GM12878 (cell line): ENCODE measurements at regions not wholly inside any gene's neighbourhood (a gene's known extent, or its start where the extent isn't known, plus 50 kb on each side); places are given as distances from the start of the nearest gene placed in this dataset.

ENCODE experiments used
- BHLHE40 ChIP-seq, 2 experiments: fragments of 450-650 bp in 1 of 2; IDR thresholded peaks; 2 replicates each; pipeline ENCODE4 v1.6.1; 2011 to 2017; ENCODE audit warnings: low read depth in 2 of 2, borderline replicate concordance in 1 of 2, improper control_type of control experiment in 1 of 2, low read length in 1 of 2, mild to moderate bottlenecking in 1 of 2
- CTCF ChIP-seq, 3 experiments: IDR thresholded peaks in 2 of 3; conservative IDR thresholded peaks in 1 of 3; 2 replicates each; pipeline ENCODE4 v1.5.1; 2011; ENCODE audit warnings: low read depth in 3 of 3, low read length in 3 of 3, mild to moderate bottlenecking in 3 of 3, control low read depth in 2 of 3, moderate library complexity in 2 of 3, inconsistent platforms in 1 of 3, mixed read lengths in 1 of 3; ENCODE audit not compliant: control insufficient read depth in 2 of 3, insufficient read depth in 1 of 3; ENCODE audit errors: extremely low read depth in 1 of 3
- GABPA ChIP-seq: IDR thresholded peaks from 2 replicates; pipeline ENCODE4 v1.6.1; 2014; ENCODE audit warnings: antibody characterized with exemption, low read depth, mild to moderate bottlenecking, inconsistent platforms
- HCFC1 ChIP-seq: fragments of 150-350 bp; IDR thresholded peaks from 2 replicates; pipeline ENCODE4 v1.6.1; 2014; ENCODE audit warnings: low read length
- NR2C2 ChIP-seq: IDR thresholded peaks from 2 replicates; pipeline ENCODE4 v1.6.1; 2011; ENCODE audit warnings: borderline replicate concordance, low read depth; ENCODE audit not compliant: control insufficient read depth, insufficient read length
- NRF1 ChIP-seq: conservative IDR thresholded peaks from 2 replicates; pipeline ENCODE4 v1.6.1; 2011; ENCODE audit warnings: mild to moderate bottlenecking, low read depth, low read length, improper control_type of control experiment
- RFX5 ChIP-seq: IDR thresholded peaks from 2 replicates; pipeline ENCODE4 v1.6.1; 2011; ENCODE audit warnings: low read depth, low read length, improper control_type of control experiment
- SIN3A ChIP-seq: IDR thresholded peaks from 2 replicates; pipeline ENCODE4 v1.6.1; 2012; ENCODE audit warnings: low read depth, low read length, improper control_type of control experiment
- USF2 ChIP-seq: IDR thresholded peaks from 2 replicates; pipeline ENCODE4 v1.6.1; 2011; ENCODE audit warnings: low read depth, low read length, improper control_type of control experiment, borderline replicate concordance

- TF ChIP-seq NR2C2 (no peak), NRF1 (no peak), BHLHE40 (IDR thresholded peaks at IDR 0.05; ENCODE audit: borderline replicate concordance in 1 of 2, low read depth in 2 of 2, low read length in 1 of 2) (no peak), HCFC1 (no peak), USF2 (no peak), RFX5 (no peak), CTCF (IDR thresholded peaks at IDR 0.05 in 2 of 3, conservative IDR thresholded peaks at IDR 0.05 in 1 of 3; ENCODE audit: control insufficient read depth in 2 of 3, extremely low read depth in 1 of 3, insufficient read depth in 1 of 3, low read depth in 3 of 3, low read length in 3 of 3) (no peak), GABPA (no peak), SIN3A (no peak)
Observed at GRCh38 chr2:121884078-121884477, 128.6 kb downstream of the TSN start.
